BE2C (cell line): ENCODE measurements at regions not wholly inside any gene's neighbourhood (a gene's known extent, or its start where the extent isn't known, plus 50 kb on each side); places are given as distances from the start of the nearest gene placed in this dataset.

Experiments
- DNase-seq: peaks from one replicate; pipeline ENCODE4 v3.0.0-alpha.2; 2020
- H3K27me3 ChIP-seq: fragments of 250-450 bp; sonication (Bioruptor Pico); 2 replicates; pipeline ENCODE4 v1.5.1; 2020; ENCODE audit warnings: mild to moderate bottlenecking
- H3K36me3 ChIP-seq: fragments of 250-450 bp; sonication (Bioruptor Pico); 2 replicates; pipeline ENCODE4 v1.5.1; 2020; ENCODE audit warnings: mild to moderate bottlenecking
- H3K4me1 ChIP-seq: fragments of 250-450 bp; sonication (Bioruptor Pico); 2 replicates; pipeline ENCODE4 v1.5.1; 2020
- H3K4me3 ChIP-seq: 2 replicates; pipeline ENCODE4 v1.5.1; 2011; ENCODE audit warnings: low read depth, low read length
- H3K9me3 ChIP-seq: fragments of 250-450 bp; sonication (Bioruptor Pico); 2 replicates; pipeline ENCODE4 v1.5.1; 2020
- CTCF ChIP-seq: IDR thresholded peaks from 2 replicates; pipeline ENCODE4 v1.5.1; 2012; ENCODE audit warnings: mild to moderate bottlenecking, low read depth, low read length

- no peaks in the 10 kb centered on the region for H3K36me3 ChIP-seq
Measured at GRCh38 chr14:47739541-47739940, 64.1 kb upstream of the MDGA2 start.

GRCh38 chr14:47730296-47730695 lies 54.9 kb upstream of the MDGA2 start:
- no peaks in the 10 kb centered on the region for H3K4me1 ChIP-seq
- no peaks in the 10 kb centered on the region for H3K27me3 ChIP-seq
- no peaks in the 10 kb centered on the region for H3K36me3 ChIP-seq
- no peak overlapping the region for H3K4me3 ChIP-seq
- H3K9me3 ChIP-seq, result no peaks in the 10 kb centered on the region
- TF ChIP-seq CTCF, result no peak
- no peak for DNase-seq

More at GRCh38 chr14:47739541-47739940, 64.1 kb upstream of the MDGA2 start:
- Histone ChIP-seq H3K4me3 (no peak overlapping the region), H3K9me3 (no peaks in the 10 kb centered on the region), H3K27me3 (no peaks in the 10 kb centered on the region), H3K4me1 (no peaks in the 10 kb centered on the region)
- DNase-seq, result no peak
- TF ChIP-seq CTCF, result no peak
